Keratinocyte (primary cell): ENCODE measurements at regions not wholly inside any gene's neighbourhood (a gene's known extent, or its start where the extent isn't known, plus 50 kb on each side); places are given as distances from the start of the nearest gene placed in this dataset.

ENCODE experiments used
- DNase-seq: peaks from one replicate; pipeline ENCODE4 v3.0.0-alpha.2; 2011; ENCODE audit warnings: low read depth, missing footprints, low spot score
- FAIRE-seq: peaks from 2 replicates; lab custom pipeline; 2011; peaks lifted over from hg19 to GRCh38; lab: Jason Lieb, UNC
- H2AFZ ChIP-seq: 2 replicates; pipeline ENCODE4 v1.6.0; 2012; ENCODE audit warnings: low read length, control low read depth, inconsistent platforms; ENCODE audit not compliant: control insufficient read depth
- H3K27ac ChIP-seq: 2 replicates; pipeline ENCODE4 v1.5.1; 2011; ENCODE audit warnings: low read length; ENCODE audit not compliant: control insufficient read depth, insufficient read depth
- H3K27me3 ChIP-seq: 3 replicates; pipeline ENCODE4 v1.6.0; 2011; ENCODE audit warnings: low read length; ENCODE audit not compliant: control insufficient read depth, insufficient read depth; ENCODE audit errors: extremely low read depth
- H3K36me3 ChIP-seq, 2 experiments: 2 replicates in 1 of 2; 3 replicates in 1 of 2; pipeline ENCODE4 v1.5.1; 2011; ENCODE audit warnings: low read length in 2 of 2, mild to moderate bottlenecking in 1 of 2; ENCODE audit not compliant: control insufficient read depth in 2 of 2, insufficient read depth in 2 of 2; ENCODE audit errors: extremely low read depth in 1 of 2
- H3K4me1 ChIP-seq: 3 replicates; pipeline ENCODE4 v1.5.1; 2011; ENCODE audit warnings: low read length; ENCODE audit not compliant: control insufficient read depth, insufficient read depth; ENCODE audit errors: extremely low read depth
- H3K4me2 ChIP-seq: 3 replicates; pipeline ENCODE4 v1.6.0; 2011; ENCODE audit warnings: low read depth, low read length; ENCODE audit not compliant: control insufficient read depth, insufficient read depth; ENCODE audit errors: extremely low read depth
- H3K4me3 ChIP-seq, 3 experiments: fragments of 200-600 bp in 1 of 3; sonication (generic) in 1 of 3; 2 replicates in 2 of 3; 3 replicates in 1 of 3; pipeline ENCODE4 v1.5.1; 2011 to 2016; ENCODE audit warnings: low read length in 3 of 3, mild to moderate bottlenecking in 3 of 3, control low read depth in 2 of 3, inconsistent platforms in 1 of 3, low read depth in 1 of 3, mixed read lengths in 1 of 3, mixed run types in 1 of 3, moderate library complexity in 1 of 3; ENCODE audit not compliant: control insufficient read depth in 2 of 3, insufficient read depth in 2 of 3; ENCODE audit errors: extremely low read depth in 1 of 3
- H3K79me2 ChIP-seq: 2 replicates; pipeline ENCODE4 v1.6.0; 2012; ENCODE audit warnings: low read length; ENCODE audit not compliant: control insufficient read depth, insufficient read depth
- H3K9ac ChIP-seq: 3 replicates; pipeline ENCODE4 v1.6.0; 2011; ENCODE audit warnings: low read length; ENCODE audit not compliant: control insufficient read depth, insufficient read depth; ENCODE audit errors: extremely low read depth
- H3K9me1 ChIP-seq: 3 replicates; pipeline ENCODE4 v1.6.0; 2011; ENCODE audit warnings: low read length; ENCODE audit not compliant: control insufficient read depth, insufficient read depth; ENCODE audit errors: extremely low read depth
- H3K9me3 ChIP-seq: 2 replicates; pipeline ENCODE4 v1.5.1; 2012; ENCODE audit warnings: low read depth, low read length; ENCODE audit not compliant: control insufficient read depth
- H4K20me1 ChIP-seq: 3 replicates; pipeline ENCODE4 v1.6.0; 2011; ENCODE audit warnings: low read length; ENCODE audit not compliant: control insufficient read depth, insufficient read depth; ENCODE audit errors: extremely low read depth
- EZH2 ChIP-seq: IDR thresholded peaks from one replicate; pipeline ENCODE4 v1.6.1; 2012; ENCODE audit warnings: inconsistent platforms, mild to moderate bottlenecking, low read length, moderate library complexity
- dilution Hi-C: fragments of 300-500 bp; cut with MboI; formaldehyde crosslinking; loops from one replicate; pipeline ENCODE4 v1.7.0; 2020; ENCODE audit warnings: low sequenced_read_pairs; ENCODE audit not compliant: extremely low pct_ligation_motif_present
- TF ChIP-seq, protein P1 (sequence below), 3 experiments: IDR thresholded peaks in 1 of 3; conservative IDR thresholded peaks in 1 of 3; optimal IDR thresholded peaks in 1 of 3; 2 replicates in 2 of 3; 3 replicates in 1 of 3; pipeline versions ENCODE3 to v1.5.1; 2011; ENCODE audit warnings: low read length in 3 of 3, mild to moderate bottlenecking in 3 of 3, moderate library complexity in 2 of 3, control low read depth in 1 of 3, inconsistent platforms in 1 of 3; ENCODE audit not compliant: insufficient read depth in 2 of 3; ENCODE audit errors: extremely low read depth in 1 of 3

DNA sequence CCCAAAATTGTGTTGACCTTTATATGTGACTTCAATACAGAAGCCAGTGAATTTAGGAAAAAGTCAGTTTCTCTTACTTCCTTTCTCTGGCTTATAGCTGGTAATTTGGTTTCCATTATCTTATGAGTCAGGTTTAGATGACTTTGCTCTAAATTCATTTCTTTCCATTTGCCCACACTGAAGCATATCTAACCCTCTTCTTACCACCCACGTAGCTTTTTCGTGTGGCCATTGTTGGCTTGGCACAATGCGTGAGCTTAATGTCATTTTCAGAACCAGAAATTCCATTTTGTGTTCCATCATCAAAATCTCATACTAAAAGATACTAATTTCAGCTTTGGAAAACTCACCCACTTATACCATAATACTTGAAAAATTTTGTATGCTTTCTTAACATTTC, 271.2 kb downstream of the INHBA start:
- H3K27ac ChIP-seq = no peak overlapping the region
- FAIRE-seq (no peak), DNase-seq (no peak)
- no peaks in the 10 kb centered on the region for H3K9me1 ChIP-seq
- H3K9ac ChIP-seq = no peak overlapping the region
- no peaks in the 10 kb centered on the region for H3K27me3 ChIP-seq
- no peak overlapping the region for H3K4me2 ChIP-seq
- H3K4me3 ChIP-seq = no peak overlapping the region
- no peak for TF ChIP-seq EZH2
- TF ChIP-seq, protein P1, sequence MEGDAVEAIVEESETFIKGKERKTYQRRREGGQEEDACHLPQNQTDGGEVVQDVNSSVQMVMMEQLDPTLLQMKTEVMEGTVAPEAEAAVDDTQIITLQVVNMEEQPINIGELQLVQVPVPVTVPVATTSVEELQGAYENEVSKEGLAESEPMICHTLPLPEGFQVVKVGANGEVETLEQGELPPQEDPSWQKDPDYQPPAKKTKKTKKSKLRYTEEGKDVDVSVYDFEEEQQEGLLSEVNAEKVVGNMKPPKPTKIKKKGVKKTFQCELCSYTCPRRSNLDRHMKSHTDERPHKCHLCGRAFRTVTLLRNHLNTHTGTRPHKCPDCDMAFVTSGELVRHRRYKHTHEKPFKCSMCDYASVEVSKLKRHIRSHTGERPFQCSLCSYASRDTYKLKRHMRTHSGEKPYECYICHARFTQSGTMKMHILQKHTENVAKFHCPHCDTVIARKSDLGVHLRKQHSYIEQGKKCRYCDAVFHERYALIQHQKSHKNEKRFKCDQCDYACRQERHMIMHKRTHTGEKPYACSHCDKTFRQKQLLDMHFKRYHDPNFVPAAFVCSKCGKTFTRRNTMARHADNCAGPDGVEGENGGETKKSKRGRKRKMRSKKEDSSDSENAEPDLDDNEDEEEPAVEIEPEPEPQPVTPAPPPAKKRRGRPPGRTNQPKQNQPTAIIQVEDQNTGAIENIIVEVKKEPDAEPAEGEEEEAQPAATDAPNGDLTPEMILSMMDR (optimal IDR thresholded peaks at IDR 0.05 in 1 of 3, IDR thresholded peaks at IDR 0.05 in 1 of 3, conservative IDR thresholded peaks at IDR 0.05 in 1 of 3; ENCODE audit: extremely low read depth in 1 of 3, insufficient read depth in 2 of 3, low read length in 3 of 3) = no peak
- H3K9me3 ChIP-seq = no peaks in the 10 kb centered on the region
- H2AFZ ChIP-seq = no peak overlapping the region
- H3K79me2 ChIP-seq = no peaks in the 10 kb centered on the region
- H3K36me3 ChIP-seq = no peaks in the 10 kb centered on the region
- dilution Hi-C loops = loop anchor here (25.0 kb wide), 1 partner anchor 256 kb away; no protein-coding TSS in a partner anchor
- peaks cover 5% of the 10 kb centered on the region for H3K4me1 ChIP-seq
- no peaks in the 10 kb centered on the region for H4K20me1 ChIP-seq

- H3K36me3 ChIP-seq = no peaks in the 10 kb centered on the region
- H3K4me2 ChIP-seq = no peak overlapping the region
- H3K9ac ChIP-seq = no peak overlapping the region
- no peak overlapping the region for H3K4me3 ChIP-seq
- H3K79me2 ChIP-seq = no peaks in the 10 kb centered on the region
- H3K9me1 ChIP-seq = no peaks in the 10 kb centered on the region
- H3K4me1 ChIP-seq = peaks cover 18% of the 10 kb centered on the region
- H3K9me3 ChIP-seq = no peaks in the 10 kb centered on the region
- FAIRE-seq = no peak
- H2AFZ ChIP-seq = no peak overlapping the region
- no peak overlapping the region for H3K27ac ChIP-seq
- no peaks in the 10 kb centered on the region for H3K27me3 ChIP-seq
- no peaks in the 10 kb centered on the region for H4K20me1 ChIP-seq
- TF ChIP-seq, protein P1 (optimal IDR thresholded peaks at IDR 0.05 in 1 of 3, IDR thresholded peaks at IDR 0.05 in 1 of 3, conservative IDR thresholded peaks at IDR 0.05 in 1 of 3; ENCODE audit: extremely low read depth in 1 of 3, insufficient read depth in 2 of 3, low read length in 3 of 3) = no peak
- TF ChIP-seq EZH2 = no peak
- DNase-seq = no peak
- dilution Hi-C loops = loop anchor here (25.0 kb wide), 1 partner anchor 259 kb away; no protein-coding TSS in a partner anchor
Measured at GRCh38 chr7:41428381-41428780, 274.5 kb downstream of the INHBA start.
